ENCODE measurements at regions not wholly inside any gene's neighbourhood (a gene's known extent, or its start where the extent isn't known, plus 50 kb on each side); places are given as distances from the start of the nearest gene placed in this dataset.

DNA sequence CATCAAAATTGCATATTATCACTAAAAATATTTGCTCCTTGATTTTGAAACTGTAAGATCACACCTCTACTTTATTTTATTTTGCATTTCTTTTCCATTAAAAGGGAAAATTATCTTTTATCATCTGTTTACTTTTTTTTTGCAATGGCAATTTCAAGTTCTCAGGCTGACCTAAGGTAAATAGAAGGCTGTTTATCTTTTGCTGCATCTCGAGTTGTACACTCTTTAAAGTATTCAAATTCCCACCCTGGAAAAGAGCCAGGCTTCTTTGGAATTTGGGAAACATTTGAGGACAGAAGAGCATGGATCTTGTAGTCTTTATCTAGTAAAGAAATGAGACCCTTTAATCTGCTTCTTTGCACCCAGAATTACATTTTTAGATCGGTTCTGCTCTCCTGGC is 645.7 kb downstream of the SLC4A3 start:
- H3K9ac ChIP-seq (ENCODE audit: low read length in 3 of 3): no peak overlapping the region
- intact Hi-C loops (cut with DNase I): no loop called here
- H3K9me3 ChIP-seq (ENCODE audit: control insufficient read depth in 2 of 3, insufficient read depth in 1 of 3, low read length in 3 of 3): no peaks in the 10 kb centered on the region
- TF ChIP-seq, protein P1, sequence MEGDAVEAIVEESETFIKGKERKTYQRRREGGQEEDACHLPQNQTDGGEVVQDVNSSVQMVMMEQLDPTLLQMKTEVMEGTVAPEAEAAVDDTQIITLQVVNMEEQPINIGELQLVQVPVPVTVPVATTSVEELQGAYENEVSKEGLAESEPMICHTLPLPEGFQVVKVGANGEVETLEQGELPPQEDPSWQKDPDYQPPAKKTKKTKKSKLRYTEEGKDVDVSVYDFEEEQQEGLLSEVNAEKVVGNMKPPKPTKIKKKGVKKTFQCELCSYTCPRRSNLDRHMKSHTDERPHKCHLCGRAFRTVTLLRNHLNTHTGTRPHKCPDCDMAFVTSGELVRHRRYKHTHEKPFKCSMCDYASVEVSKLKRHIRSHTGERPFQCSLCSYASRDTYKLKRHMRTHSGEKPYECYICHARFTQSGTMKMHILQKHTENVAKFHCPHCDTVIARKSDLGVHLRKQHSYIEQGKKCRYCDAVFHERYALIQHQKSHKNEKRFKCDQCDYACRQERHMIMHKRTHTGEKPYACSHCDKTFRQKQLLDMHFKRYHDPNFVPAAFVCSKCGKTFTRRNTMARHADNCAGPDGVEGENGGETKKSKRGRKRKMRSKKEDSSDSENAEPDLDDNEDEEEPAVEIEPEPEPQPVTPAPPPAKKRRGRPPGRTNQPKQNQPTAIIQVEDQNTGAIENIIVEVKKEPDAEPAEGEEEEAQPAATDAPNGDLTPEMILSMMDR (IDR thresholded peaks at IDR 0.05; ENCODE audit: borderline replicate concordance, extremely low read depth, insufficient read depth): no peak
- DNase-seq (no peak), FAIRE-seq (no peak)
- no peaks in the 10 kb centered on the region for H3K4me1 ChIP-seq (ENCODE audit: control insufficient read depth in 2 of 3, insufficient read depth in 2 of 3, low read depth in 1 of 3, low read length in 3 of 3)
- no peaks in the 10 kb centered on the region for H3K27me3 ChIP-seq (ENCODE audit: control insufficient read depth, insufficient read depth, low read length)
- H3K4me3 ChIP-seq (ENCODE audit: low read length in 3 of 3): no peak overlapping the region
- no peak overlapping the region for H3K27ac ChIP-seq (ENCODE audit: low read depth in 2 of 2, low read length in 2 of 2)
- H3K36me3 ChIP-seq (ENCODE audit: control insufficient read depth in 2 of 3, insufficient read depth in 3 of 3, low read length in 3 of 3): no peaks in the 10 kb centered on the region

DNA sequence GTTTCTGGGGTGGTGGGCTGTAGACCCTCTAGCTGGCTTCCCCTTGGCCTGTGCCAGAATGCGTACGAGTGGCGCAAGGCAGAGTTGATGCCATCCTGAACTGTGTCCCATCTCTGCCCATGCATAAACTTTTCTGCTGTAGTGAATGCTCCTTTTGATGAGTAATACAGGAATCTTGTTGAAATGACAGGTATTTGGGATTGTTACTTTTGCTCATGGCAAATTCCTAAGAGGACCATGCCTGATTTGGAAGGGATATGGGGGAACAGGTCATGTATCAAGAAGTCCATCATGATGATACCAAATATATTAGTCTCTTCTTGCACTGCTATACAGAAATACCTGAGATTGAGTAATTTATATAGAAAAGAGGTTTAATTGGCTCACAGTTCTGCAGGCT is 648.0 kb downstream of the SLC4A3 start:
- Histone ChIP-seq H3K27ac (ENCODE audit: low read depth in 2 of 2, low read length in 2 of 2) (no peak overlapping the region), H3K4me1 (ENCODE audit: control insufficient read depth in 2 of 3, insufficient read depth in 2 of 3, low read depth in 1 of 3, low read length in 3 of 3) (no peaks in the 10 kb centered on the region), H3K27me3 (ENCODE audit: control insufficient read depth, insufficient read depth, low read length) (no peaks in the 10 kb centered on the region), H3K36me3 (ENCODE audit: control insufficient read depth in 2 of 3, insufficient read depth in 3 of 3, low read length in 3 of 3) (no peaks in the 10 kb centered on the region), H3K9me3 (ENCODE audit: control insufficient read depth in 2 of 3, insufficient read depth in 1 of 3, low read length in 3 of 3) (no peaks in the 10 kb centered on the region), H3K9ac (ENCODE audit: low read length in 3 of 3) (no peak overlapping the region), H3K4me3 (ENCODE audit: low read length in 3 of 3) (no peak overlapping the region)
- intact Hi-C loops (cut with DNase I): no loop called here
- FAIRE-seq: no peak
- DNase-seq: no peak
- TF ChIP-seq, protein P1 (IDR thresholded peaks at IDR 0.05; ENCODE audit: borderline replicate concordance, extremely low read depth, insufficient read depth): no peak

DNA sequence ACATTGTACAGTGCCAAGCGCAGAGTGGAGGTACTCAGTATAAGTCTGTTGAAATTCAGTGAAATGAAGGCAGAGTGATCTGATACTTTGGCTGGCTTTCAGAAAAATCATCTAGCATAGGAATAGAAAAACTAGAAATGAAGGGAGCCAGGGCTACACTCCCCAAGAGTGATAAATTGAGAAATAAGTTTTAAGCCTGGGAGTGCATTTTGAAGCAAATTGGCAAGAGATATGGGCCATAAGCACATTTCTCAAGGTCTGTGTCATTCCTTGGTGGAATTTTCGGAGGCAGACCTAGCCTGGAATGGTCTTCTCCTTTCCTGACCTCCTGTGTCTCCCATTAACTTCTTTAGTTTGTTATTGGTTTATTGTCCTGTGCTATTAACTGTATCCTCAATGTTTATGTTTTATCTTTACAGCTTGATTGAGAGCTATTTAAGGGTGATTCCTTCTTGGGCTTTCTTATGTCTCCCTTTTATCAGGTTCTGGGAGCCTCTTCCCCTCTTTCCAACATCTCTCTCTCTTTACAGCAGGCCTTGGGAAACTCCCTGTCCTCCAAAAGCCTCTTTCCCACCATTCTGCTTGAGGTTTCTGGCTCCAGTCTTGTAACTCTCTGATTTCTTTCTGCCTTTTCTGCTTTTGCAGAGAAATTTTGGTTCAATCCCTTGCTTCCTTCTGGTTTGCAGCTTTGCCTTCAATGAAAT is 649.5 kb downstream of the SLC4A3 start:
- no peak overlapping the region for H3K9ac ChIP-seq (ENCODE audit: low read length in 3 of 3)
- no peaks in the 10 kb centered on the region for H3K4me1 ChIP-seq (ENCODE audit: control insufficient read depth in 2 of 3, insufficient read depth in 2 of 3, low read depth in 1 of 3, low read length in 3 of 3)
- no peaks in the 10 kb centered on the region for H3K36me3 ChIP-seq (ENCODE audit: control insufficient read depth in 2 of 3, insufficient read depth in 3 of 3, low read length in 3 of 3)
- TF ChIP-seq, protein P1 (IDR thresholded peaks at IDR 0.05; ENCODE audit: borderline replicate concordance, extremely low read depth, insufficient read depth): no peak
- intact Hi-C loops (cut with DNase I): no loop called here
- DNase-seq (no peak), FAIRE-seq (no peak)
- H3K9me3 ChIP-seq (ENCODE audit: control insufficient read depth in 2 of 3, insufficient read depth in 1 of 3, low read length in 3 of 3): no peaks in the 10 kb centered on the region
- H3K4me3 ChIP-seq (ENCODE audit: low read length in 3 of 3): no peak overlapping the region
- H3K27ac ChIP-seq (ENCODE audit: low read depth in 2 of 2, low read length in 2 of 2): no peak overlapping the region
- H3K27me3 ChIP-seq (ENCODE audit: control insufficient read depth, insufficient read depth, low read length): no peaks in the 10 kb centered on the region

Data from kidney (tissue), 13 donors.